Ishikawa (cell line): ENCODE measurements at regions not wholly inside any gene's neighbourhood (a gene's known extent, or its start where the extent isn't known, plus 50 kb on each side); places are given as distances from the start of the nearest gene placed in this dataset.

Source experiments
- CEBPB ChIP-seq: IDR thresholded peaks from 2 replicates; pipeline ENCODE4 v1.6.1; 2012
- CREB1 ChIP-seq: IDR thresholded peaks from 2 replicates; pipeline ENCODE4 v1.6.1; 2012; ENCODE audit warnings: low read depth
- EGR1 ChIP-seq: IDR thresholded peaks from 2 replicates; pipeline ENCODE4 v1.6.1; 2012
- EP300 ChIP-seq: IDR thresholded peaks from 2 replicates; pipeline ENCODE4 v1.6.1; 2012; ENCODE audit warnings: borderline replicate concordance
- FOXM1 ChIP-seq: IDR thresholded peaks from 2 replicates; pipeline ENCODE4 v1.6.1; 2012; ENCODE audit warnings: low read depth, borderline replicate concordance
- NFIC ChIP-seq: IDR thresholded peaks from 2 replicates; pipeline ENCODE4 v1.6.1; 2012
- RAD21 ChIP-seq: IDR thresholded peaks from 2 replicates; pipeline ENCODE4 v1.6.1; 2012; ENCODE audit warnings: low read depth
- TCF12 ChIP-seq: IDR thresholded peaks from 2 replicates; pipeline ENCODE4 v1.6.1; 2012; ENCODE audit warnings: low read depth
- TEAD4 ChIP-seq: IDR thresholded peaks from 2 replicates; pipeline ENCODE4 v1.6.1; 2012
- YY1 ChIP-seq: IDR thresholded peaks from 2 replicates; pipeline ENCODE4 v1.6.1; 2012; ENCODE audit warnings: low read depth
- ZBTB7A ChIP-seq: IDR thresholded peaks from 2 replicates; pipeline ENCODE4 v1.6.1; 2012; ENCODE audit warnings: low read depth
- TF ChIP-seq, protein P1 (sequence below): IDR thresholded peaks from 2 replicates; pipeline ENCODE4 v1.6.1; 2012
- TF ChIP-seq, protein P2 (sequence below): IDR thresholded peaks from 2 replicates; pipeline ENCODE4 v1.6.1; 2012; ENCODE audit warnings: low read depth, mild to moderate bottlenecking
- TF ChIP-seq, protein P3 (sequence below): IDR thresholded peaks from 2 replicates; pipeline ENCODE4 v1.6.1; 2012

DNA sequence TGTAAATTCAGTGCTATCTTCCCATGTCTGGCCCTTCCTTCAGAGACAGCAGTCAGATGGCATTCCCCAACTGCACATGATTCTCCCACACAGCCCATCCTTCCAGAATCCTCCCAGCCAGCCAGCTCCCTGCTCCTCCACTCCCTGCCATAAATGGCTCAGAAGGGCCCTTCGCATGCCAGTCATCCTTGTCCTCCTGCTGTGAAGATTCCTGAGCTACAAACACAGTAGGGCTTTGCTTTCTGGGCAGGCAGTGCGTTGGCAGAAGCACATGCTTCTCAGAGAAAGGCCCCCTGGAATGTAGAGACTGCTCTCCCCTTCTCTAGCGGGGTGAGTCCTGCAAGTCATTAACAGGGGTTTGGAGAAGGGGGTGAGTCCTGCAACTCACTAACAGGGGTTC lies 71.9 kb downstream of the TEX51 start:
- TF ChIP-seq EGR1 (no peak), ZBTB7A (no peak), TEAD4 (no peak), EP300 (no peak), RAD21 (no peak), TCF12 (no peak), CREB1 (no peak), CEBPB (no peak), NFIC (no peak), YY1 (no peak), FOXM1 (no peak)
- TF ChIP-seq, protein P1, sequence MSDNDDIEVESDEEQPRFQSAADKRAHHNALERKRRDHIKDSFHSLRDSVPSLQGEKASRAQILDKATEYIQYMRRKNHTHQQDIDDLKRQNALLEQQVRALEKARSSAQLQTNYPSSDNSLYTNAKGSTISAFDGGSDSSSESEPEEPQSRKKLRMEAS: no peak
- TF ChIP-seq, protein P2, sequence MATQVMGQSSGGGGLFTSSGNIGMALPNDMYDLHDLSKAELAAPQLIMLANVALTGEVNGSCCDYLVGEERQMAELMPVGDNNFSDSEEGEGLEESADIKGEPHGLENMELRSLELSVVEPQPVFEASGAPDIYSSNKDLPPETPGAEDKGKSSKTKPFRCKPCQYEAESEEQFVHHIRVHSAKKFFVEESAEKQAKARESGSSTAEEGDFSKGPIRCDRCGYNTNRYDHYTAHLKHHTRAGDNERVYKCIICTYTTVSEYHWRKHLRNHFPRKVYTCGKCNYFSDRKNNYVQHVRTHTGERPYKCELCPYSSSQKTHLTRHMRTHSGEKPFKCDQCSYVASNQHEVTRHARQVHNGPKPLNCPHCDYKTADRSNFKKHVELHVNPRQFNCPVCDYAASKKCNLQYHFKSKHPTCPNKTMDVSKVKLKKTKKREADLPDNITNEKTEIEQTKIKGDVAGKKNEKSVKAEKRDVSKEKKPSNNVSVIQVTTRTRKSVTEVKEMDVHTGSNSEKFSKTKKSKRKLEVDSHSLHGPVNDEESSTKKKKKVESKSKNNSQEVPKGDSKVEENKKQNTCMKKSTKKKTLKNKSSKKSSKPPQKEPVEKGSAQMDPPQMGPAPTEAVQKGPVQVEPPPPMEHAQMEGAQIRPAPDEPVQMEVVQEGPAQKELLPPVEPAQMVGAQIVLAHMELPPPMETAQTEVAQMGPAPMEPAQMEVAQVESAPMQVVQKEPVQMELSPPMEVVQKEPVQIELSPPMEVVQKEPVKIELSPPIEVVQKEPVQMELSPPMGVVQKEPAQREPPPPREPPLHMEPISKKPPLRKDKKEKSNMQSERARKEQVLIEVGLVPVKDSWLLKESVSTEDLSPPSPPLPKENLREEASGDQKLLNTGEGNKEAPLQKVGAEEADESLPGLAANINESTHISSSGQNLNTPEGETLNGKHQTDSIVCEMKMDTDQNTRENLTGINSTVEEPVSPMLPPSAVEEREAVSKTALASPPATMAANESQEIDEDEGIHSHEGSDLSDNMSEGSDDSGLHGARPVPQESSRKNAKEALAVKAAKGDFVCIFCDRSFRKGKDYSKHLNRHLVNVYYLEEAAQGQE: no peak
- TF ChIP-seq, protein P3, sequence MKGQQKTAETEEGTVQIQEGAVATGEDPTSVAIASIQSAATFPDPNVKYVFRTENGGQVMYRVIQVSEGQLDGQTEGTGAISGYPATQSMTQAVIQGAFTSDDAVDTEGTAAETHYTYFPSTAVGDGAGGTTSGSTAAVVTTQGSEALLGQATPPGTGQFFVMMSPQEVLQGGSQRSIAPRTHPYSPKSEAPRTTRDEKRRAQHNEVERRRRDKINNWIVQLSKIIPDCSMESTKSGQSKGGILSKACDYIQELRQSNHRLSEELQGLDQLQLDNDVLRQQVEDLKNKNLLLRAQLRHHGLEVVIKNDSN: no peak
